Limb (tissue), 2 donors: ENCODE measurements at regions not wholly inside any gene's neighbourhood (a gene's known extent, or its start where the extent isn't known, plus 50 kb on each side); places are given as distances from the start of the nearest gene placed in this dataset.
"Not testable (repeated sequence)": the region's sequence is repeated elsewhere in the genome, so short reads cannot be mapped to it uniquely, and the experiment has no call there.

ENCODE experiments used
- DNase-seq, 2 donors: peaks; one replicate each; pipeline ENCODE4 v3.0.0-alpha.2; 2016; ENCODE audit errors: extremely low spot score in 2 of 2

DNA sequence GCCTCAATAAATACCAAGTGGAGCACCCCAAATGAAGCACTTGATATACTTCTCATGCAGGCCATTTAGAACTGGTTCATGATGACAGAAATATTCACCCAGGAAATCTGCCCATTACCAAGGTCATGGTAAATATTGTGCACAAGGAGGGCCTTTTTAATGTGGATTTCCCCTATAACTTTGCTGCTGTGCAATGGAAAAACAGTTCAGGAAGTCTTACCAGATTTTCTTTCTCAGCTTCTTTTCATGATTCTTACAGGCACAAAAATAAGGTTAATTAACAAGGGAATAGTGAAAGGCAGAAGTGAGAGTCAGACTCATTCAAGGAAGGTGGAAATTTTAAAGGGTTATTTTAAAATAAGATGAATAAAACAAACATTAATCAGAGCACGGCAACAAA, 904.3 kb upstream of the GRIA3 start:
- no peak for DNase-seq

DNA sequence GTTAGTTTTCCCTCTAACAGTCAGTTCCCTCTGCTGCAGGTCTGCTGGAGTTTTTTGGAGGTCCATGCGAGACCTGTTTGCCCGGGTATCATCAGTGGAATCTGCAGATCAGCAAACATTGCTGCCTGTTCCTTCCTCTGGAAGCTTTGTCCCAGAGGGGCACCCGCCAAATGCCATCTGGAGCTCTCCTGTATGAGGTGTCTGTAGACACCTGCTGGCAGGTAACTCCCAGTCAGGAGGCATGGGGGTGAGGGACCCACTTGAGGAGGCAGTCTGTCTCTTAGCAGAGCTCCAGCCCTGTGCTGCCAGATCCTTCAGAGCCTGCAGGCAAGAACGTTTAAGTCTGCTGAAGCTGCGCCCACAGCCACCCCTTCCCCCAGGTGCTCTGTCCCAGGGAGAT, 884.3 kb upstream of the GRIA3 start:
- DNase-seq = not testable (repeated sequence)

DNA sequence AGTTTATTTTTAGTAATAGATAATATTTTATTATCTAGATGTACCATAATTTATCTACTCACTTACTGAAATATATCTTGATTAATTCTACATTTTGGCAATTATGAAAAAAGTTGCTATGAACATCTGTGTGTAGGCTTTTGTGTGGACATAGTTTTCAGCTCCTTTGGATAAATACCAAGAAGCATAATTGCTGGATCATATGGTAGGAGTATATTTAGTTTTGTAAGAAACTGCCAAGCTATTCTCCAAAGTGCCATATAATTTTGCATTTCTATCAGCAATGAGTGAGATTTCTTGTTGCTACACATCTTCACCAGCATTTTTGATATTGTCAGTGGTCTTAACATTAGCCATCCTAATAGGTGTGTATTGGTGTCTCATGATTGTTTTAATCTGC, 882.6 kb upstream of the GRIA3 start:
- no peak for DNase-seq

DNA sequence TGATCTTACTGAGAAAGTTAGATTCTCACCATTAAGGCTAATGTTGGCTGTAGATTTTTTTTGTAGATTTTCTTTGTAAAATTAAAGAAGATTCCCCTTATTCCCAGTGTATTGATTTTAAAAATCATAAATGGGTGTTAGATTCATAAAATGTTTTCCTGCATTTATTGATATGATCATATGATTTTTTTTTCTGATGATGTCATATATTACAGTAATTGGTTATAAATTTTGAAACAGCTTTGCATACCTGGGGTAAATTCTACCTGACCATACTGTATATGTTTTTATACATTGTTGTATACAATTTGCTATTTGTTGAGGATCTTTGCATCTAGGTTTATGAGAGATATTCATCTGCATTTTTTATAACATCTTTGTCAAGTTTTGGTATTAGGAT, 880.3 kb upstream of the GRIA3 start:
- no peak for DNase-seq

DNA sequence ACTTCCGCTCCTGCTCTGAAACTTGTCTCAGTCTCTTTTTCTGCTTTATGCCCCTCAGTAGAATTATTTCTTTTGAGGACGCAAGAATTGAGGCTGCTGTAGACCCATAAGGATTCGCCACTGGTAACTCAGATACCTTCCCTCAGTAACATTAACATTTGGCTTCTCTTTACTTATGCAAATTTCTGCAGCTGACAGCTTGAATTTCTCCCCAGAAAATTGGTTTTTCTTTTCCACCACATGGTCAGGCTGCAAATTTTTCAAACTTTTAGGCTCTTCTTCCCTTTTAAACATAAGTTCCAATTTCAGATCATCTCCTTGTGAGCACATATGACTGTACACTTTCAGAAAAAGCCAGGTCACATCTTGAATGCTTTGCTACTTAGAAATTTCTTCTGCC, 839.3 kb upstream of the GRIA3 start:
- DNase-seq = no peak

DNA sequence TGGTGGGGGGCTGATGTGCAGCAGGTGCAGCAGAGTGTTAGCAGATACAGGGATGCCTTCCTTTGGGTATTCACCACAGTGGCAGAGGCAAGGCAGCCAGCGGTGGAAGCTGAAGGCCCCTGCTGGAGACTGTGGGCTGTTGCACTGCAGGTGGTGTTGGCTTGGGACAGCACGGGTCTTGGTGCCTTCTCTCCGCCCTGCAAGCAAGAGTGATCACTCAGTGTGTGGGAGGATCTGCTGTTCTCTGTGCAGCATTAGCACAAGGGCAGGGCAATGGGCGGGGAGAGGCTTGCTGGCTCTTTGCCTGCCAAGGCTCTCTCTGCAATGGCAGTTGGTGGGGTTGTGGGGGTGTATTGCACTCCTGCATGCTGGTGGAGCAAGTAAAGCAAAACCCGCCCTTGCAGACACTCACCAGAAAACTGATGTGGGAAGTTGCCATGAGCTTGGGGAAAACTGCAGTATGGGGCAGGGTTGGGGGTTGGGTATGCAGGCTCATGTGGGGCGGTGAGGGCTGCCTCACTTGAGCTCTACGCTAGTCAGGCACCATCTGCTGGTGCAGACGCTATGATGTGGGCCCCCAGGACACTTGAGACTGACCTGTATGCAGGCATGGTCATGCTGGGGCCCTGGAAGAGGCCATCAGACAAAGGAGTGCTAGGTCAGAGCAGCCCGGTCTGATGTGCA, 820.8 kb upstream of the GRIA3 start:
- no peak for DNase-seq

DNA sequence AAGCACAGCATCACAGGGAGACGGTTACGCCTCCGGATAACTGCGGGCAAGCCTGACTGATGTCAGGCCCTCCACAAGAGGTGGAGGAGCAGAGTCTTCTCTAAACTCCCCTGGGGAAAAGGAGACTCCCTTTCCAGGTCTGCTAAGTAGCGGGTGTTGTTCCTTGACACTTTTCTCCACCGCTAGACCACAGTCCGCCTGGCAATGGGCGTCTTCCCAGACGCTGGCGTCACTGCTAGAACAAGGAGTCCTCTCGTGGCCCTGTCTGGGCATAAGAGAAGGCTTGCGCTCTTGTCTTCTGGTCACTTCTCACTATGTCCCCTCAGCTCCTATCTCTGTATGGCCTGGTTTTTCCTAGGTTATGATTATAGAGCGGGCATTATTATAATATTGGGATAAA, 808.5 kb upstream of the GRIA3 start:
- DNase-seq = not testable (repeated sequence)

DNA sequence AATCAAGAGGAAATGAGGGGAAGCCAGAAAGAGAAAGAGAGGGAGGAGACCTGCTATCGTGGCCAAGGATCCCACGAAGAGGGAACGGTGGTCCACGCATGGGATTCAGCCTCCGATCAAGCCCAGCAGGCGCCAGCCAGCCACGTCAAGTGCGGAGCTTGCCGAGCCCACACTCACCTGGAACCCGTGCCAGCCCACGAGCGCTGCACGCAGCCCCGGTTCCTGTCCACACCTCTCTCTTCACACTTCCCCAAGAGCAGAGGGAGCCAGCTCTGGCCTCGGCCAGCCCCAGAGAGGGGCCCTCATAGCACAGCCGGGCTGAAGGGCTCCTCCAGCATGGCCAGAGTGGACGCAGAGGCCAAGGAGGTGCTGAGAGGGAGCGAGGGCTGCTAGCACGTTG, 795.1 kb upstream of the GRIA3 start:
- no peak for DNase-seq

DNA sequence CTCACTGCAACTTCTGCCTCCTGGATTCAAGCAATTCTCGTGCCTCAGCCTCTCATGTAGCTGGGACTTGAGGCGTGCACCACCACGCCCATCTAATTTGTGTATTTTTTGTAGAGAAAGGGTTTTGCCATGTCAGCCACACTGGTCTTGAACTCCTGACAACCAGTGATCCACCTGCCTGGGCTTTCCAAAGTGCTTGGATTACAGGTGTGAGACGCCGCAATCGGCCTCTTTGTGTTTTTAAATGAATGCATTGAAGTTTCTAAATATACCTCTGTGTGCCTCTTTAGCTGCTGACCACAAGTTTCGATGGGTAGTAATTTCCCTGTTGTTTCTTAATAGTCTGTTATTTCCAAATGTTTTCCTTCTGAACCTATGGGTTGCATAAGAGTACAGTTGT, 765.3 kb upstream of the GRIA3 start:
- DNase-seq = no peak

DNA sequence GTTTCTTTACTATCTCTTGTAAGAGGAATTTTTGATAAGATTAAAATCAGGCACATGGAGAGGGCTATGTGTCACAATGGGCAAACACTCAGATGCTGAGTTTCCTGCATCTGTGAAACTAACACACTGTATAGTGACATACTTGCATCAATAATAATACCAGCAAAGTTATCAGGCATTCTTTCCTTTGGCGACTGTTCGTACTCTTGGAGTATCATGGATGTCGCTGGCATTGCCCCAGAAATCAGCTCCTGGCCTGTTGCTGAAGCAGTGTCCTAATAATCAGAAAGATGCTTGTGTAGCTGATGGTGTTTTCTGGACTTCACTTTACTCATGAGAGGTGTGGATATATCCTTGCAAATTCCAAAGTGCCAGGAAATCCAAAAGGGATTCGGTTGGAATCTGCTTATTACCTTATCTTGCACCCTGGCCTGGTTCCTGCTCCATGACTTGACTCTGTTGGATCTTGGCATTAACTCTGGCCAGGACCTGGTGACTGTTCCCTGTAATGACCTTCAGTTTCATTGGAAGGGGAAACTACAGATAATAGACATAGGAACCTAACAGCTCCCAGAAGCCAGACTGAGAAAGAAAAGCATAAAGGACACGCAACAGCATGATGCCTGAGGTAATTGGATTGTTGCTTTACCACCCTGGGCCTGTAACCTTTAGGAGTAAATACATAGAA, 762.5 kb upstream of the GRIA3 start:
- DNase-seq = no peak

DNA sequence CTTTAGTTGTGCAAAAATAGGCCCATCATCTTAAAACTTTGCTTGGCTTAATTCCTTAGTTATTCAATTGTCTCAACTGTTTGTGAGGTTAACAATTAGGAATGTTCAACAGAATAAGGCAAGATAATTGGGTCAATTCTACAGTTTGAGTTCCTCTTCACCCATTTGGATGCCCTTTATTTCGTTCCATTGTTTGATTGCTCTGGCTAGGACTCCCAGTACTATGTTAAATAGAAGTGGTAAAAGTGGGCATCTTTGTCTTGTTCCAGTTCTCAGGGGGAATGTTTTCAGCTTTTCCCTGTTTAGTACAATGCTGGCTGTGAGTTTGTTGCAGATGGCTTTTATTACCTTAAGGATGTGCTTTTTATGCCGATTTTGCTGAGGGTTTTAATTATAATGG, 761.5 kb upstream of the GRIA3 start:
- no peak for DNase-seq

DNA sequence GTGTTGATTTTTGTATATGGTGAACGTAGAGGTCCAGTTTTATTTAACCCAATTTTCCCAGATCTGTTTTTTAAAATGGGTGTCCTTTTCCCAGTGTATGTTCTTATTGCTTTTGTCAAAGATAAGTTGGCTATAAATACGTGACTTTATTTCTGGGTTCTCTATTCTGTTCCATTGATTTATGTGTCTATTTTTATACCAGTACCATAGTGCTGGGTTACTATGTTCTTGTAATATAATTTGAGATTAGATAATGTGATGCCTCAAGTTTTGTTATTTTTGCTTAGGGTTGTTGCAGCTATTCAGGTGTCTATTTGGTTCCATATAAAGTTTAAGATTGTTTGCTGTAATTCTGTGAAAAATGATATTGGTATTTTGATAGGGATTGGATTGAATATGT, 749.1 kb upstream of the GRIA3 start:
- DNase-seq = no peak

DNA sequence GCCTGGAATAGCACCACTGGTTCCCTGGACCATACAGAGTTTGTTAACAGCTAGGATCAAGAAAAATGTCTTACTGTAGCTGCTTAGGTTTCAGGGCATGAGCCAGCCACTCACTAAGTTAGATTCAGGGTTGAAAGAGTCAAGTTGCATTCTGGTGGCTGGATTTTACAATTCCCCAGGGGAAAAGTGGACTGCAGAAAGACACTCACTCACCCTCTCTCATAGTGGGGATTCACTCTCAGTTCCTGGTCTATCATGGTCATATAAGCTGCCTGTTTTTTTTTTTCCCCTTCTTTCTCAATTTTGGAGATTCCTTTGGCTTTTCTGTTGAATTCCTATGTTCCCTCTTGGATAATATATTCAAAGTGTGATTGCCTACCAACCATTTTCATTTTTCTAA, 744.2 kb upstream of the GRIA3 start:
- no peak for DNase-seq

DNA sequence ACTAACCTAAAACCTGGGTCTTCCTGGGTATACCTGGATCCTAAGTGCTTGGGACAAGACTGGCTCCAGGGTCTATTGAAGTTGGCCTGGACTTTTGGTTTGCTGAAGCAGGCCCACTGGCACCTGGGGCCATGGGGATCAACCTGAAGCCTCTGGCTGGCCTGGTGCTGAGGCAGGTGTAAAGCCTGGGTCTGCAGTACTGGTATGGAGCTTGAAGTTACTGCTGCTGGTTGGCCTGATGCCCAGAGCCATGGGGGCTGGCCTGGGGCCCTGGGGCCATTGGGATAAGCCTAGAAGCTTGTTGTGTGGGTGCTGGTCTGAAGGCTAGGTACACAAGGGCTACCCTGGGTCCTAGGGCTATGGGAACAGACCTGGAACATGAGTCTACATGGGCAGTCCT, 743.2 kb upstream of the GRIA3 start:
- no peak for DNase-seq

DNA sequence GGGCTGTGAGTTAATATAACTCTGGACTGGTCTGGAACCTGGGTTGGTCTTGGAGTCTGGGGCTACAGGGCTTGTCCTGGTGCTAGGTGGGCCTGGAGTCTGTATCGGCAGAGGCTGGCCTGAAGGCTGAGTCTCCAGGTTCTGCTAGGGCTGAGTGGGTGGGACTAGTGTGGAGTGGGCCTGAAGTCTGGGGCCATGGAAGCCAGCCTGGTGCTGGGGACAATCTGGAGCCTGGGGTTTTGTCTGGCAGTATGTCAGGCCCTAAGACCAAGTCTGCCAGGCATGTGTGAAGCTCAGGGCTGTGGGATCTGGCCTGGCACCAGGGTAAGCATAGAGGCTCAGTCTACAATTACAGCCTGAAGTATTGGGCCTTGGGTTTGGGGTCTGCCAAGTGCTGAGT, 742.6 kb upstream of the GRIA3 start:
- DNase-seq = no peak

DNA sequence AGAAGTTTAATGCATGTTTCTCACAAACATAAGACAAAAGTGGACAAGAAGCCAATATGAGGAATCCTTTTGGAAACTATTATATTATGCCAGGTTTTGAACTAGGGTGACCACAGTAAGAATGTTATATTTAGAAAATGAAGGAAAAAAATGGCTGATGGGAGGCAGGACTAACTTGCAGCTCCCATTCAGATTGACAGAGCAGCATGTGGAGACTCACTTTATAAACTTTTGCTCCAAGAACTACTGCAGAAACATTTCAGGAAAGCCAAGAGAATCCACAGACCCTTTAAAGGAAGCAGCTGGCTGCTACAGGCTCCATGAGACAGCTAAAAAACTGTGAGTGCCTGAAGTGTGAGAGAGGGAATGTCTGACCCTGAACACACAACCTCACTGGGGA, 738.6 kb upstream of the GRIA3 start:
- DNase-seq = peak in 1 of 2 donors; percentile 2

DNA sequence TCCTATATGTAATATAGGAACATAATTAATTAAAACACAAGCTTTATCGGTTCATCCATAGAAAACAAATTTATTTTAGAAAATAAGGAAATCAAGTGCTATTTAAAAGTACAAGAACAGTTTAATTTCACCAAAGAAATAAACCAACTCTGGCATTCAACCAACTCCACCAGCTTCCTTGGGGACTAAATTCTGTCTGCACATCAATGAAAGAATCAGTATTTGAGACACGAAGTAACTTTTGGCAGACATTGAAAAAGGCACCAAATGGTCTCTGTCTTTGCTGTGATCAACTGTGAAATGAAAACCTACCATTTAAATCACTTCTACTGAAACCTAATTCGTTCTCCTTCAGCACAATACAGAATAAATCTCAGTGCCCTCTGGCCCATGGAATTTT, 719.7 kb upstream of the GRIA3 start:
- no peak for DNase-seq

DNA sequence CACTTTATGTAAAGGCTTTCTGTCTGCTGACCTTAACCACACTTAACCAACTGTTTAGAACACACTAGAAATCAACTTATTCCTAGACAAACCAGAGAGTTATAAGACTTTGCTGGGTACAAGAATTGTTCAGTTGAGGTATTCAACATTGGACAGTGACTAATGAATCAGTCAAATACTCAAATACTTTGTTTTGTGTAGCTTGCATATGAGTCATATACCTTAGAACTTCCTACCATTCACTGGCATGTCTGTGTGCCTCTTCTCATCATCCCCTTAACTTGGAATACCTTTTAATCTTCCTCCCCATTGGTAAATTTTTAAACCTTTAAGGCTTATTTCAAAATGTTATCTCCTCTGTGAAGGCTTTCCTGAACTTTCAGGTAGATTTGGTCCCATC, 708.8 kb upstream of the GRIA3 start:
- DNase-seq = no peak

DNA sequence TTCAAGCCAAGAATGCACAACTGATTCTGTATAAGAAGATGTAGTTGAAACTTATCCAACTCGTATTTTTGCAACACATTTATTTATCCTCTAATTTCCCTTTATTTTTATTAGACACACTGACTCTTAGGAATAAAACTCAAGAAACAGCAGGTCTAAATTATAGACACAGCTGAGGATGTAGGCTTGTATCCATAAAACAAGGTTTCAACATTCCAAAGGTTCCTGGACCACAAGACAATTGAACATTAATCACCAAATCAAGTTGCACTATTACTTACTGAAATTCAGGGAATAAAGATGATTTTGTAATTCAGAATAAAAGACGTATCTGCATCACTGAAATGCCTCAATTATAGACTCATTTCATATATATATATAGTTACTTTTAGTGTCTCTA, 683.5 kb upstream of the GRIA3 start:
- no peak for DNase-seq

DNA sequence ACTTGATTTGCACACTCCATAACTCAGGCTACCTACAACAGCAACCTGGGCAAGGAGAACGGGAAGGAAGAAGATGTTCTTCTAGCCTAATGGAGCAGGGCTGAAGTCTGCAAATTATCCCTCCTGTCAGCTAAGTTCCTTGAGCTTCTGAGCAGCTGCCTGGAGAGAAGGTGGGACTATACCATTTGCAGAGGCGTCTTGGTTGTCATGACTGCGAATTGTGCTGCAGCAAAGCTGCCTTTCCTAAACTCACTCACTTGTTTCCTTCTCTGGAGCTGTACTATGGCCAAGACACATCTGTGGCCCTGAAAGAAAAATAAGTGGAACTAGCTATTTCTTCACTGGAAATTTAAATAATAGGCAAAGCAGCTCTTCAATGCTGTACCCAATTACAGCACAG, 682.4 kb upstream of the GRIA3 start:
- no peak for DNase-seq

DNA sequence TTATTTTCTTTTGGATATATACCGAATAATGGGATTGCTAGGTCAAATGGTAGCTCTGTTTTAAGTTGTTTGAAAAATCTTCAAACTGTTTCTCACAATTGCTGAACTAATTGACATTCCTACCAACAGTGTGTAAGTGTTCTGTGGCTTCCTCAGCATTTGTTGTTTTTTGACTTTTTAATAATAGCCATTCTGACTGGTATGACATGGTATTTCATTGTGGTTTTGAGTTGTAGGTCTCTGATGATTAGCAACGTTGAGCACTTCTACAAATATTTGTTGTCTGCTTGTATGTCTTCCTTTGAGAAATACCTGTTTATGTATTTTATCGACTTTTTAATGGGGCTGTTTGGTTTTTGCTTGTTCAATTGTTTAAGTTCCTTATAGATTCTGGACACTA, 680.1 kb upstream of the GRIA3 start:
- no peak for DNase-seq

DNA sequence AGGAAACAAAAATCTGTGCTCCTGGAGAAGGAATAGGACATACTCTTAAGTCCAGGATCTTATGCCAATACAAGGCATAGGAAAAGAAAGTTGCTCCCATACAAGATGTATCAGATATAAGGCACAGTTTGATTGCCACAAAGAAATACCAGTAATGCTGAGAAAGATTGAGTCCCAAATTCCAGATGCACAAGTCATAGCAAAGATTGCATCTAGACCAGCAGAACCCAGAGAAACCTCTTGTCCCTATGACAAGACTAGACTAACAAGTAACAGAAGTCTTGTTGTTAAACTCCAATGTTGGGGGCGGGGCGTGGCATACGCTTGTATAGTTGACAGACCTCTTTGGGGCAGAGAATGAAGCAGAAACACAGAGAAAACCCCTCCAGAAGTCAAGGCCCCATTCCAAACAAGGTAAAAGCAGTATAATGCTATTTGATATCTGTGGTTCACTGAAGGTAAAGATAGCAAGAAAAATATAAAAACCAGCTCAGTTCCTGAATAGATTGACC, 671.5 kb upstream of the GRIA3 start:
- DNase-seq = no peak

DNA sequence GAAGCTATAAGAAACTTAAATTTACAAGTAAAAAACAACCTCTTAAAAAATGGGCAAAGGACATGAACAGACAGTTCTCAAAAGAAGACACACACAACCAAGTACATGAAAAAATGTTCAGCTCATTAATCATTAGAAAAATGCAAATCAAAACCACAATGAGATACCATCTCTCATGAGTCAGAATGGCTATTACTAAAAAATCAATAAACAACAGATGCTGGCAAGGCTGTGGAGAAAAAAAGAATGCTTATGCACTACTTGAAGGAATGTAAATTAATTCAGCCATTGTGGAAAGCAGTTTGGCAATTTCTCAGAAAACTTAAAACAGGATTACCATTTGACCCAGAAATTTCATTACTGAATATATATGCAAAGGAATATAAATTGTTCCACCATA, 666.3 kb upstream of the GRIA3 start:
- DNase-seq = no peak
